HG03354 (cell line): ENCODE measurements at regions not wholly inside any gene's neighbourhood (a gene's known extent, or its start where the extent isn't known, plus 50 kb on each side); places are given as distances from the start of the nearest gene placed in this dataset.
"Not testable (repeated sequence)": the region's sequence is repeated elsewhere in the genome, so short reads cannot be mapped to it uniquely, and the experiment has no call there.

Experiments used
- ATAC-seq: cut with Tn5 transposase; IDR thresholded peaks from one replicate; pipeline ENCODE4 v1.9.1; 2021; ENCODE audit warnings: mild to moderate bottlenecking; ENCODE audit not compliant: unreplicated experiment, poor library complexity, severe bottlenecking

- no peak for ATAC-seq
Observed at GRCh38 chr1:78715181-78715661, 65.6 kb downstream of the IFI44 start.

GRCh38 chr1:78716186-78716585 is 66.6 kb downstream of the IFI44 start:
- ATAC-seq, result no peak

DNA sequence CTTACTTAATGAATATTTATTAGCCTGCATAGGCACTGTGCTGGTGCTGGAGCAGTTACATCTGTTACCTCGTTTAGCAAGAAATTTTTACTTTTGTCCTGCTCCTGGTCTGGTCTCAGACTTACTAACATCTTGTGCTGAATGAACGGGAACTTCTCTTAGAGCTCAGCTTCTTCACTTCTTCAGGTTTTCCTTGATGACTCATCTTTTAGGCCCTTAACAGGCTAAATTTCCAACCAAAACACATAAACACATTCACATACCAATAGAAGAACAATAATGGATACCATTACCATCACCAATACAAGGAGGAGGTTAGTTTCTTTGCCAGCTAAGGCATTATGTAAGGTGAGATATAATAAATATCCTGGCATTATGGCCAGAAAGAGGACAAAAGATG is 68.9 kb downstream of the IFI44 start:
- ATAC-seq, result no peak

DNA sequence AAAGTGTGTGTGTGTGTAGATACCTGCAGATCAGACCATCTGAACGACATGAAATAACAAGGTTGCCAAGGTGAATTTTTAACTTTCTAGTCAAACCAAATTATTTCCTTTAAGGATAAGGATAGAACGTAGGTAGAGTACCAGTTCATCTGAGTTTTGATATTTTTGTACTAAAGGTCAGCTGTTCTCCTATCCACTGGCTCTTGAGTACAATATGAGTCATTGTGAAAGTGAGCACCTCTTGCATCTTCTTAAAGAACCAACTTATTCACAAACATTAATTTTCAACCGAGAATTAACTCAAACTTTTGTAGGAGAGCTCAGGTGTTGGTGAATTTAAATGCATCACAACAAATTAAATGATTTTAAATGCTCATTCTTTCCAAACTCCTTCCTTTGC is 71.5 kb downstream of the IFI44 start:
- peak; percentile 66 for ATAC-seq

DNA sequence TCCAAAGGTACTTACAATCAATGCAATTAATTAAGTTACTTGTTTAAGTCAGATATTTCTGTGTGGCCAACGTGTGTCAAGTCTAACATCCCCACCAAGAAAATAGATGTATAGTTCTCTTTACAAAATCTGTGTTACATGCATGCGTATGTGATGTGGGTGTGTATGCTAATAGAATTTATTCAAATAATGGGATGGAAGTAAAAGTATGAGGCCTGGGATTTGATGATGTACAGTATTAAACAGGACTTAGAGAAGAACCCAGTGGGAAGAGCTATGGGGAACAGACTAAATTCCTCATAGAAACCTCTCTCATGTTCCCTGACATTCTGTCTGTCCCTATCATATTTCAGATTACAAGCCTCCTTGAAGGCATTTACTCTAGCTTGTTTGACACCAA is 72.5 kb downstream of the IFI44 start:
- no peak for ATAC-seq

GRCh38 chr1:78722521-78722920 is 72.9 kb downstream of the IFI44 start:
- no peak for ATAC-seq

DNA sequence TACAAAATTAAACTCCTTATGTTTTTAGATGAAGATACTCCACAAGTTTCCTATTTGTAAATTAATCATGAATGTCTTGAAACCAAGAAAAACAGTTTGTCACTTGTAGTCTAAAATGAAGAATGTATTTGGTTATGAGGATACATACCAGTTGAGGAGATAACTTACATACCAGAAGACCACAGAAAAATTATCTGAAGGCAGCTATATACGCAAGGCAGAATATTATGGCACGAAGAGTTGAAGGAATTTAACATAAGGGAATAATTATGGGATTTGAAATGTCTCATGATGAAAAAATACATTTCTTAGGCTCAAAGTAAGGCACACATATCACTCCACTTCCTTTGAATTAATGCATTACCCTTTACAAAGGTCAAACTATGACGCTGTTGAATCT is 73.3 kb downstream of the IFI44 start:
- no peak for ATAC-seq

DNA sequence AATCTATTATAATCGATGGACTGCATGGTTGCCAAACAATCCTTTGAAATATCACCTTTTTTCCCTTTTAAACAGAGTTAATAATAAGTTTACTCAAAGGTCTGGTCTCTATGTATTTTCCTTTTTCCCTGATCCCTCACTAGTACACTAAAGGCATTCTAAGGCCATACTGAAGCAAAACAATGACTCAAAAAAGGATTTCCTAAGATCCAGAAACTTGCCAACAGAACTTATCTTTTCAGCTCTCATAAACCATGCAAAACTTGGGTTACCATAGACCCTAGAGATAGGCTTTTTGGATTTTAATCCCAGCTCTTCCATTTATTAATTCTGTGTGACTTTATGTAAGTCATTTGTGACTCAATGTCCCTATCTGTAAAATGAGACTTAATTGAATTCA is 77.1 kb downstream of the IFI44 start:
- ATAC-seq, result no peak

GRCh38 chr1:78728359-78728758 is 78.7 kb downstream of the IFI44 start:
- no peak for ATAC-seq

DNA sequence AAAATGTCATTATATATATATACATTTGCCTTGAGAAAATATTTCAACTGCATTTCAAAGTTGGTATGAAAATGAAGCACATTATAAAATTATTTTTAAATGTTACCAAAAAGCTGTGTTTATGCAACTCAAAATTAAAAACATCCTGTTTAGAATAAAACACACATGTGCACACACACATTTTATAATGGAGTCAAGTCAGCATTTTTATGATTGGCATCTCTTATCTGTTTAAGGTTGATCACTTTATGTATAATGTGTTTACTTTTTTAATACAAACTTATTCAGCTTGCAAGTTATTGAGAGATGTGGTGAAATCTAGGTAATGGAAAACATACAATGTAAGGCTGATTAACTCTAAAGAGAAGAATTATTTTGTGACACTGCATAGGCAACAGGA is 80.4 kb downstream of the IFI44 start:
- no peak for ATAC-seq

DNA sequence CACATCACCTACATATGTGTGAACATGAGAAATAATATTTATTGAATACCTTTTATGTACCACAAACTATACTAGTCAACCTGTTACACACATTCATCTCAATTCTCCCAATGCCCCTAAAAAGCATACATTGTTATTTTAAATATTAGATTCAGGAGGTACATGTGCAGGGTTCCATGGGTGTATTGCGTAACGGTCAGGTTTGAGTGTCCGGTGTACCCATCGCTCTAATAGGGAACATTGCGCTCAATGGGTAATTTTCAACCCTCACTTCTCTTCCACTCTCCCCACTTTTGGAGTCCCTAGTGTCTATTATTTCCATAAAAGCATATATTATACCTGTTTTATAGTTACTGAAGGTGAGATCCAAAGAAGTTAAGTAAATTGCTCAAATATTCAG is 82.0 kb downstream of the IFI44 start:
- no peak for ATAC-seq

DNA sequence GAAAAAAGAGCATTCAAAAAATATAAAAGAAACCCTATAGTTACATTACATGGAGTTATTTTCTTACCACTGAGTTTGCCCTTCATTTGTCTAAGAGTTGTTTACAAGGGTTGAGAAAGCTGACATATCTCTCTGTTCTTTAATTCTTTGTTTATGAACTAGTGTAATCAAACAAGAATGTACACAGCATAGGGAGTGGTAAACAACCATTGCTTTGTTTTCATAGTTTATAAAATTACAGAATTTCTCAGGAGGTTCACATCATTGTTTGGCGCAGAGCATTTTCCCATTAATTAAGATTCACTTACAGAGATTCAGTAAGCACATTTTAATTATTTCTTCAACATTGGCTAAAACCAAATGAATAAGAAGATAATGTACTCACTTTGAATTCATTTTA is 87.6 kb downstream of the IFI44 start:
- ATAC-seq, result no peak

DNA sequence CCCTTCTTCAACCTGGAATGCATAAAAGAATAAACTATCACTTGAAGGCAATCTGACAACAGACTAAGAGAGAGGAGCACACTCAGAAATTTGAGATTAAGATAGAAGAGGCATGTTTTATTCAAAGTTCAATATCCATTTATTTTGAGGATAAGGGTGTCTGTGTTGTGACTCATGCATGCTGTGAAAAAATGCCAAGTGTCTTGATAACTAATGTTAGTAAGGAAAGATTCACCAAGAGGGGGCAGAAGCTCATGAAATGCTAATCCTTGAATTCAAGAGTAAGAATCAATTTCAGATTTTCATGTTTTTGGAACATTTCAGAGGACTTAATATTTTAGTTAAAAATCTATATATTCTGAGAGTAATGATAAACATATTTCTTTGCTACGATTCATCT is 94.0 kb downstream of the IFI44 start:
- no peak for ATAC-seq

DNA sequence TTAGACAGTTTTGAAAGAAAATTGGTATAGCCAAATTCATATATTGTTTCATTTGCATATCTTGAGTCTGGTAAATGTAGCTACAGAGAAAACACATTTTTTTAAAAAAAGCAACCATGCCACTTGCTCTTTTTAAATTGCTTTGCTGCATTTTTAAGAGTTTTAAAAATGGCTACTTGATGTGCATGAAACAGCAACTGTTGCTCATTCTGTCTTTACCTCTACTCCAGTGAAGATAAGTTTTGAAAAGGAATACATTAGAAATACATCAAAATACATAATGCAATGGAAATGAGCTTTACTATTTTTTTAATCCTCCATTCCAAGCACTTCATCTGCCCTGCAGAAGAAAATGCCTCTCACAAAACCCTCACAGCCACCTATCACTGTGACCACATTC is 95.5 kb downstream of the IFI44 start:
- no peak for ATAC-seq

DNA sequence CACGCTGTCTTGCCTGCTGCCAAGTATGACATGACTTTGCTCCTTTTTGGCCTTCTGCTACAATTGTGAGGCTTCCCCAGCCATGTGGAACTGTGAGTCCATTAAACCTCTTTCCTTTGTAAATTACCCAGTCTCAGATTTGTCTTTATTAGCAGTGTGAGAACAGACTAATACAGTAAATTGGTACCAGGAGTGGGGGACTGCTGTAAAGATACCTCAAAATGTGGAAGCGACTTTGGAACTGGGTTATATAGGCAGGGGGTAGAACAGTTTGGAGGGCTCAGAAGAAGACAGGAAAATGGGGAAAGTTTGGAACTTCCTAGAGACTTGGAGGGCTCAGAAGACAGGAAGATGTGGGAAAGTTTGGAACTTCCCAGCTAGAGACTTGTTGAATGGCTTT is 104.0 kb downstream of the IFI44 start:
- ATAC-seq, result not testable (repeated sequence)

- ATAC-seq, result no peak
Observed at GRCh38 chr1:78755986-78756385, 106.4 kb downstream of the IFI44 start.

DNA sequence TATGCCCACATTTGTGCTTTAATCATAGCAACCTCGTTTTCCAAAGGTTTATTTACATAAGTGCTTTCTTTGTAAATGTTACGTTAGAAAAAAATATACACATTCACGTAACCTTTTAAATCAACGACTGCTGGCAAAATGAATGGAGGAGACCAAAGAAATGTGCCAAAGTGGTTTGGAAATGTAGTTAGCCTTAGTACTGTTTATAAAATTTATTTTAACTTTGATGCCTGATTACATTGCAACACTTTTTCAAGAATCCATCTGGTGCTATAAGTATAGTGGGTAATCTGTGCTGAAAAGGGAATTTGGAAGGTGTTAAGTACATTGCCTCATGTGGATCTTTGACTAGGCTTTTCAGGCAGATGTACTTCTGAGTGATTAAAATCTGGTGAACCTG is 108.9 kb downstream of the IFI44 start:
- no peak for ATAC-seq

DNA sequence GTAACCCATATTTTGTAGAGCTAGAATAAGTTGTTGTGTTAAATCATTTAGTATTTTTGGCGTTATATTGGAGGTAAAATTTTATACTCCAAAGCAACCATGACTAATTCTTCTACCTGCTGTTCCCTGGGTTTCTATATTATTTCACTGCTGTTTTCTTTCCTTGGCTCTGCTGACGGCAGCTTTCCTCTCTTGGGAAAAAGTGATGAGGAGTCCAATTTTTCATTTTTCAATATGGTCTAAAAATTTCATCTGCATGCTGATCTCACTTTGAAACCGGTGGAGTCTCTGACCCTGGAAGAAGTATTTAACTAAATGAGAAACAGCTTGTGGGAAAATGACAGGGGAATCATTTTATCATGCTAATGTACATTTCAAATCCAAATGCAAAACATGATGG is 110.2 kb downstream of the IFI44 start:
- no peak for ATAC-seq

- no peak for ATAC-seq
Observed at GRCh38 chr1:78760858-78761257, 111.2 kb downstream of the IFI44 start.

DNA sequence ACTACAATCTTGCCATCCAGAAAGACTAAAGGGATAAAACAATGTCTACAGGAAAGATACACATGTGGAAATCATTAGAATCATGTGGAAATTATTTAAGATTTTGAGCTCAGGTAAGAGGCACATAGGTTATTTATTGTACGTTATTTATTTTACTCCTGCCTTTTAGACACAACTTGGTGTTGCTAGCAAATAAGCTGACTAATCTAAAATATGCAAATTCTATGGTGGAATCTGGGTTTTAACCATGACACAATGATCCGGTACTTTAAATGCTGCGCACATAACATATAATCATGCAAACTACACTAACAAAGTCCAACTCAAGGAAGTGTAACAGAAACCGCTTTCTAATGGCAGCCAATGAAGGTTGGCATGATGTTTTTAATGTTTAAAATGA is 112.5 kb downstream of the IFI44 start:
- no peak for ATAC-seq

DNA sequence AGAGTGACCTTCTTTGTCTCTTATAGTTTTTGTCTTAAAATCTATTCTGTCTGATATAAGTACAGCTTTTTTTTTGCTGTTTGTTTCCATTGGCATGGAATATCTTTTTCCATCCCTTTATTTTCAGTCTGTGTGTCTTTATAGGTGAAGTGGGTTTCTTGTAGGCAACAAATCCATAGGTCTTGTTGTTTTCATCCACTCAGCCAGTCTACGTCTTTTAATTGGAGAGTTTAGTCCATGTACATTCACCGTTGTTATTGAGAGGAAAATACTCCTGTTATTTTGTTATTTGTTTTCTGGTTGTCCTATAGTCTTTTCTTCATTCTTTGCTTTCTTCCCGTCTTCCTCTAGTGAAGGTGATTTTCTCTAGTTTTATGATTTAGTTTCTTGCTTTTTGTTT is 115.9 kb downstream of the IFI44 start:
- no peak for ATAC-seq

DNA sequence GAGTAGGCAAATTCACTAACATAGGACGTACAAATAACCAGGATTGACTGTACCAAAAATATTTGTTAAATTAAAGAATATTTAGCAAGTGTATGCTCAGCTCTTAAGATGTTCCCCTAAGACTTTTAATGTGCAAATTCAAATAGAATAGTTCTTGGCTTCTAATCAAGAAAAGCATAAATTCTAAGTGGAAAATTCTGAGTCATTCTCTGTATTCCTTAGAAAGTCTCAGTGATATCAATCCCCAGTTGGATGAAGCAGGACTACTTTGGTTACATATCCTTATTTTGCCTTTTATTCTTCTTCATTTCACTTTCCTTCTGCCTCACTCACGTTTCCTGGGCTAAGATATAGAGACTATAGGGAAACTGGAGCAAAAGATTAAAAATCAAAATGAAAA is 130.2 kb downstream of the IFI44 start:
- ATAC-seq, result no peak

GRCh38 chr1:78787544-78787943 is 137.9 kb downstream of the IFI44 start:
- no peak for ATAC-seq
